MM.1S (cell line): ENCODE measurements at regions not wholly inside any gene's neighbourhood (a gene's known extent, or its start where the extent isn't known, plus 50 kb on each side); places are given as distances from the start of the nearest gene placed in this dataset.

Experiments
- EZH2 ChIP-seq: fragments of 300-600 bp; sonication (generic); optimal IDR thresholded peaks from 2 replicates; pipeline ENCODE3; 2017; ENCODE audit warnings: low read depth, mild to moderate bottlenecking, antibody characterized with exemption, low read length, mixed read lengths
- EZH2phosphoT487 ChIP-seq: fragments of 300-600 bp; sonication (generic); IDR thresholded peaks from 2 replicates; pipeline ENCODE4 v1.6.1; 2018; ENCODE audit warnings: antibody characterized with exemption, low read length
- TF ChIP-seq, protein P1 (sequence below): fragments of 300-600 bp; sonication (generic); IDR thresholded peaks from 2 replicates; pipeline ENCODE4 v1.5.1; 2016; ENCODE audit warnings: antibody characterized with exemption, low read length, mixed read lengths

DNA sequence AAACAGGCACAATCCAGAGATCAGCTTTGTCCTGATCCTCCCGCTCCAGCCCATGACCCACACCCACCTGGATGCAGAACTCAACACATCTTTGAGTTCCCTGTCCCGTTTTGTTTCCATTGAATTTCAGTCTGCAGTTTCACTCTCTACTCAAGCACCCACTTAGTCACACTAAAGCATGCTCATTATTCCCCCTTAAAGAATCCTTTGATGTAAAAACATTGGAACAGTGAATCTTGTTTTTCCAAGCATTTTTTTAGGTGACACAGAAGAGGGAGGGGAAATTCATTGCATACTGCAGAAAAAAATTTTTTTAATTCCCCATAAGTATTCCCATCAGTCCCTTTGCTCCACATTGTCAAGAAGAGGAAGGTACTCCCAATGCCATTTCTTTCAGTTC lies 249.7 kb upstream of the TTC29 start:
- TF ChIP-seq EZH2, result no peak
- TF ChIP-seq, protein P1, sequence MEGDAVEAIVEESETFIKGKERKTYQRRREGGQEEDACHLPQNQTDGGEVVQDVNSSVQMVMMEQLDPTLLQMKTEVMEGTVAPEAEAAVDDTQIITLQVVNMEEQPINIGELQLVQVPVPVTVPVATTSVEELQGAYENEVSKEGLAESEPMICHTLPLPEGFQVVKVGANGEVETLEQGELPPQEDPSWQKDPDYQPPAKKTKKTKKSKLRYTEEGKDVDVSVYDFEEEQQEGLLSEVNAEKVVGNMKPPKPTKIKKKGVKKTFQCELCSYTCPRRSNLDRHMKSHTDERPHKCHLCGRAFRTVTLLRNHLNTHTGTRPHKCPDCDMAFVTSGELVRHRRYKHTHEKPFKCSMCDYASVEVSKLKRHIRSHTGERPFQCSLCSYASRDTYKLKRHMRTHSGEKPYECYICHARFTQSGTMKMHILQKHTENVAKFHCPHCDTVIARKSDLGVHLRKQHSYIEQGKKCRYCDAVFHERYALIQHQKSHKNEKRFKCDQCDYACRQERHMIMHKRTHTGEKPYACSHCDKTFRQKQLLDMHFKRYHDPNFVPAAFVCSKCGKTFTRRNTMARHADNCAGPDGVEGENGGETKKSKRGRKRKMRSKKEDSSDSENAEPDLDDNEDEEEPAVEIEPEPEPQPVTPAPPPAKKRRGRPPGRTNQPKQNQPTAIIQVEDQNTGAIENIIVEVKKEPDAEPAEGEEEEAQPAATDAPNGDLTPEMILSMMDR, result no peak
- no peak for TF ChIP-seq EZH2phosphoT487
